ENCODE measurements at regions not wholly inside any gene's neighbourhood (a gene's known extent, or its start where the extent isn't known, plus 50 kb on each side); places are given as distances from the start of the nearest gene placed in this dataset.

GRCh38 chr1:106995970-106996369, 60.5 kb upstream of the PRMT6 start:
- TF ChIP-seq TAF1 (IDR thresholded peaks at IDR 0.05; ENCODE audit: borderline replicate concordance, low read depth, low read length) = no peak
- no peak for TF ChIP-seq POLR2AphosphoS5 (IDR thresholded peaks at IDR 0.05; ENCODE audit: low read depth, low read length)
- no peak for TF ChIP-seq POLR2A (IDR thresholded peaks at IDR 0.05; ENCODE audit: low read depth, low read length)
- FAIRE-seq = peak; percentile 81
- DNase-seq (ENCODE audit: insufficient read length) = peak; percentile 14

GRCh38 chr1:106998431-106999002, 58.0 kb upstream of the PRMT6 start:
- DNase-seq (ENCODE audit: insufficient read length) (no peak), FAIRE-seq (no peak)
- TF ChIP-seq TAF1 (IDR thresholded peaks at IDR 0.05; ENCODE audit: borderline replicate concordance, low read depth, low read length) = no peak

GRCh38 chr1:107000902-107001301, 55.6 kb upstream of the PRMT6 start:
- TF ChIP-seq POLR2A (IDR thresholded peaks at IDR 0.05; ENCODE audit: low read depth, low read length) (no peak), TAF1 (IDR thresholded peaks at IDR 0.05; ENCODE audit: borderline replicate concordance, low read depth, low read length) (no peak), POLR2AphosphoS5 (IDR thresholded peaks at IDR 0.05; ENCODE audit: low read depth, low read length) (no peak)
- FAIRE-seq (no peak), DNase-seq (ENCODE audit: insufficient read length) (no peak)

- no peak for TF ChIP-seq POLR2AphosphoS5 (IDR thresholded peaks at IDR 0.05; ENCODE audit: low read depth, low read length)
- TF ChIP-seq TAF1 (IDR thresholded peaks at IDR 0.05; ENCODE audit: borderline replicate concordance, low read depth, low read length) = no peak
- no peak for TF ChIP-seq POLR2A (IDR thresholded peaks at IDR 0.05; ENCODE audit: low read depth, low read length)
- DNase-seq (ENCODE audit: insufficient read length) (no peak), FAIRE-seq (no peak)
Measured at GRCh38 chr1:107003972-107004371, 52.5 kb upstream of the PRMT6 start.

GRCh38 chr1:107004421-107004820, 52.1 kb upstream of the PRMT6 start:
- no peak for DNase-seq (ENCODE audit: insufficient read length)
- TF ChIP-seq TAF1 (IDR thresholded peaks at IDR 0.05; ENCODE audit: borderline replicate concordance, low read depth, low read length) (no peak), POLR2AphosphoS5 (IDR thresholded peaks at IDR 0.05; ENCODE audit: low read depth, low read length) (no peak), POLR2A (IDR thresholded peaks at IDR 0.05; ENCODE audit: low read depth, low read length) (no peak)
- FAIRE-seq = no peak
